HL-60 (cell line): ENCODE measurements at regions not wholly inside any gene's neighbourhood (a gene's known extent, or its start where the extent isn't known, plus 50 kb on each side); places are given as distances from the start of the nearest gene placed in this dataset.

Experiments
- DNase-seq, 2 experiments: peaks; one replicate each; pipeline ENCODE4 v3.0.0-alpha.2; 2010 to 2020; ENCODE audit warnings: low read depth in 1 of 2, low spot score in 1 of 2
- H3K27ac ChIP-seq: fragments of 250-450 bp; sonication (Bioruptor Pico); replicated peaks from 2 replicates; pipeline ENCODE4 v1.5.1; 2020; ENCODE audit warnings: mild to moderate bottlenecking, moderate library complexity
- H3K27me3 ChIP-seq: fragments of 250-450 bp; sonication (Bioruptor Pico); 2 replicates; pipeline ENCODE4 v1.5.1; 2021; ENCODE audit warnings: mild to moderate bottlenecking, moderate library complexity; ENCODE audit not compliant: insufficient read depth, poor library complexity, severe bottlenecking
- H3K4me3 ChIP-seq: replicated peaks from 2 replicates; pipeline ENCODE4 v1.5.1; 2011; ENCODE audit warnings: mild to moderate bottlenecking, control low read depth, low read length; ENCODE audit not compliant: insufficient read depth
- CTCF ChIP-seq: IDR thresholded peaks from one replicate; pipeline ENCODE4 v1.5.1; 2011; ENCODE audit warnings: low read length, control low read depth, inconsistent platforms; ENCODE audit not compliant: insufficient read depth
- GABPA ChIP-seq: IDR thresholded peaks from 2 replicates; pipeline ENCODE4 v1.6.1; 2012; ENCODE audit warnings: low read depth
- POLR2AphosphoS5 ChIP-seq: IDR thresholded peaks from 2 replicates; pipeline ENCODE4 v1.6.1; 2012; ENCODE audit warnings: low read depth
- SPI1 ChIP-seq: IDR thresholded peaks from 2 replicates; pipeline ENCODE4 v1.6.1; 2012; ENCODE audit warnings: low read depth, mild to moderate bottlenecking, borderline replicate concordance
- TF ChIP-seq, protein P1 (sequence below): IDR thresholded peaks from 2 replicates; pipeline ENCODE4 v1.6.1; 2012; ENCODE audit warnings: low read depth; ENCODE audit not compliant: insufficient replicate concordance

DNA sequence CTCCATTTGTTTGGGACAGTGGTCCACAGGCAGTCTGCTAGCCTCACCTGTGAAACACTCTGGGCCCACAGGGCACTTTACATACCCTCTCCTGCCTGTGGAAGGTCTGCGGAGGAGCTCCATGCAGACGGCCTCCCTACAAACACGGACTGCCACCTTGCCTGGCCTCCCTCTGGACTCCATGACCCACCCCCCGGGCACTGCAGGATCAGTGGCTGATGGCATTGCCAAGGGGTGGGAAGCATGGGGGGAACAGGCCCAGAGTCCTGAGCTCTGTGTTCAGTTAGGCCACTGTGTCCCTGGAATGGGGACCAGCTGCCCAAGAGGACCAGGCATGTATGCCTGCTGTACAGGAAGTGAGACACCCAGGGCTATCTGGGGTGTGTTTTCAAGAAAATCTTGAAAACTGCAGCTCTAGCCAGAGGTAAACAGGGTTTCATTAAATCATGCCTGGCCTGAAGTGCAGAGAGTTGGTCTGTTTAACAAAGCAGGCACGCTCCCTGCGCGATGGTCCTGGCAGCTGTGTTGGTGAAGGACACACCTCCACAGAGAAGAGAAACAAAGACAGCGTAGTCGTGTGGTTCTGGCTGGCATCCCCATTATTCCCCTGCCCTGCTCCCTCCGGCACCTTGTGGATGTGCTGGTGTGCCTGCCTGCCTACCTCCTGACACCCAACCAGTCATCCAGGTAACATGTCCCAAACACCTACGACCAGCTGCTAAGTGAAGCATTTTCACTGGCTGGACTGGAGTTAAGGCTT, 470.8 kb upstream of the ZMIZ1 start:
- Histone ChIP-seq H3K4me3 (no peak overlapping the region), H3K27me3 (no peaks in the 10 kb centered on the region), H3K27ac (no peak overlapping the region)
- TF ChIP-seq CTCF (no peak), POLR2AphosphoS5 (no peak), GABPA (no peak), SPI1 (no peak)
- TF ChIP-seq, protein P1, sequence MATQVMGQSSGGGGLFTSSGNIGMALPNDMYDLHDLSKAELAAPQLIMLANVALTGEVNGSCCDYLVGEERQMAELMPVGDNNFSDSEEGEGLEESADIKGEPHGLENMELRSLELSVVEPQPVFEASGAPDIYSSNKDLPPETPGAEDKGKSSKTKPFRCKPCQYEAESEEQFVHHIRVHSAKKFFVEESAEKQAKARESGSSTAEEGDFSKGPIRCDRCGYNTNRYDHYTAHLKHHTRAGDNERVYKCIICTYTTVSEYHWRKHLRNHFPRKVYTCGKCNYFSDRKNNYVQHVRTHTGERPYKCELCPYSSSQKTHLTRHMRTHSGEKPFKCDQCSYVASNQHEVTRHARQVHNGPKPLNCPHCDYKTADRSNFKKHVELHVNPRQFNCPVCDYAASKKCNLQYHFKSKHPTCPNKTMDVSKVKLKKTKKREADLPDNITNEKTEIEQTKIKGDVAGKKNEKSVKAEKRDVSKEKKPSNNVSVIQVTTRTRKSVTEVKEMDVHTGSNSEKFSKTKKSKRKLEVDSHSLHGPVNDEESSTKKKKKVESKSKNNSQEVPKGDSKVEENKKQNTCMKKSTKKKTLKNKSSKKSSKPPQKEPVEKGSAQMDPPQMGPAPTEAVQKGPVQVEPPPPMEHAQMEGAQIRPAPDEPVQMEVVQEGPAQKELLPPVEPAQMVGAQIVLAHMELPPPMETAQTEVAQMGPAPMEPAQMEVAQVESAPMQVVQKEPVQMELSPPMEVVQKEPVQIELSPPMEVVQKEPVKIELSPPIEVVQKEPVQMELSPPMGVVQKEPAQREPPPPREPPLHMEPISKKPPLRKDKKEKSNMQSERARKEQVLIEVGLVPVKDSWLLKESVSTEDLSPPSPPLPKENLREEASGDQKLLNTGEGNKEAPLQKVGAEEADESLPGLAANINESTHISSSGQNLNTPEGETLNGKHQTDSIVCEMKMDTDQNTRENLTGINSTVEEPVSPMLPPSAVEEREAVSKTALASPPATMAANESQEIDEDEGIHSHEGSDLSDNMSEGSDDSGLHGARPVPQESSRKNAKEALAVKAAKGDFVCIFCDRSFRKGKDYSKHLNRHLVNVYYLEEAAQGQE, result no peak
- no peak for DNase-seq

GRCh38 chr10:78599122-78599853, 469.5 kb upstream of the ZMIZ1 start:
- no peak for TF ChIP-seq SPI1
- TF ChIP-seq GABPA, result no peak
- TF ChIP-seq POLR2AphosphoS5, result no peak
- no peak for DNase-seq
- H3K4me3 ChIP-seq, result no peak overlapping the region
- H3K27me3 ChIP-seq, result no peaks in the 10 kb centered on the region
- H3K27ac ChIP-seq, result no peak overlapping the region

DNA sequence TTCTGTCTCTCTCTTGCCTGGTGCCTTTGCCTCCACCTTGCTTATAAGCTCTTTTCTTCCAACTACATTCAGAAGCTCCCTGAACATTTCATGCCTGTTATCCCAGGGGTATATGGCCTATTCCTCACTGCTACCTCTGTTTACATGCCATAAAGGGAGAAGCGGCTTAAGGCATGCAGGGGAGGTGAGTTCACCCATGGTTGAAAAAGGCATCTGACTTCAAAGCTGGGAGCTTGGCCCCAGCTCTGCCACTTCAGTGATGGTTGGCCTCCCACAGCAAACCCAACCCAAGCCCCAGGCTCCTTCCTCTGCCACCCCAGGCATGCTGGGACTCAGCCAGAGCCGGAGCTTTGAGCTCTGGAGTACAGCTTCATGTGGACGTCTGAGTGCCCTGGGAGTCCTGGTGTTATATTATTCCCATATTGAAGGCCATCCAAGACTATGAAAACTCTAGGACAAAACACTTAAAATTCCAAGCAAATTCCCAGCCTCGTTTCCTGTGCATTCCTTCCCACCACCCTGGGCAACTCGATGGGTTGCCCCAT, 468.6 kb upstream of the ZMIZ1 start:
- DNase-seq, result no peak
- TF ChIP-seq, protein P1, result no peak
- no peak for TF ChIP-seq SPI1
- TF ChIP-seq POLR2AphosphoS5, result no peak
- TF ChIP-seq GABPA, result no peak
- no peak for TF ChIP-seq CTCF
- H3K4me3 ChIP-seq, result no peak overlapping the region
- H3K27me3 ChIP-seq, result no peaks in the 10 kb centered on the region
- H3K27ac ChIP-seq, result no peak overlapping the region

DNA sequence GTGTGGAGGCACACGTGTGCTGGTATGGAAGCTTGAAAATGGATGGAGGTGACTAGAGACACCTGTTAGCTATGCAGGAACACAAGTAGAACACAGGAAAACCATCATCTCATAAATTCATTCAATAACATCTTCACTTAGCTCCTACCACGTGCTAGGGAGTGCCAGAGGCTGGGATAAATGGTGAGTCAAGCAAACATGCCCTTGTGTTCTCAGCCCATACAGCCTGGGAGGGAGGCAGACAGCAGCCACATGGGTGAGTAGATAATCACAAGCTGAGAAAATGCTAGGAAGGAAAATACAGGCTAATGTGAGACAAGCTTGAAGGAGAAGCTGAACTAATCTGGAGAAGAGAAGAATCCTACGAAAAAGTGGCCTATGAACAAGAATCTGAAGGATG, 468.0 kb upstream of the ZMIZ1 start:
- no peak for TF ChIP-seq SPI1
- no peak for TF ChIP-seq POLR2AphosphoS5
- no peak for TF ChIP-seq CTCF
- TF ChIP-seq GABPA, result no peak
- TF ChIP-seq, protein P1, result no peak
- no peaks in the 10 kb centered on the region for H3K27me3 ChIP-seq
- no peak for DNase-seq

More for the DNA sequence above, 468.0 kb upstream of the ZMIZ1 start:
- Histone ChIP-seq H3K4me3 (no peak overlapping the region), H3K27ac (no peak overlapping the region)
